ENCODE measurements at regions not wholly inside any gene's neighbourhood (a gene's known extent, or its start where the extent isn't known, plus 50 kb on each side); places are given as distances from the start of the nearest gene placed in this dataset.

DNA sequence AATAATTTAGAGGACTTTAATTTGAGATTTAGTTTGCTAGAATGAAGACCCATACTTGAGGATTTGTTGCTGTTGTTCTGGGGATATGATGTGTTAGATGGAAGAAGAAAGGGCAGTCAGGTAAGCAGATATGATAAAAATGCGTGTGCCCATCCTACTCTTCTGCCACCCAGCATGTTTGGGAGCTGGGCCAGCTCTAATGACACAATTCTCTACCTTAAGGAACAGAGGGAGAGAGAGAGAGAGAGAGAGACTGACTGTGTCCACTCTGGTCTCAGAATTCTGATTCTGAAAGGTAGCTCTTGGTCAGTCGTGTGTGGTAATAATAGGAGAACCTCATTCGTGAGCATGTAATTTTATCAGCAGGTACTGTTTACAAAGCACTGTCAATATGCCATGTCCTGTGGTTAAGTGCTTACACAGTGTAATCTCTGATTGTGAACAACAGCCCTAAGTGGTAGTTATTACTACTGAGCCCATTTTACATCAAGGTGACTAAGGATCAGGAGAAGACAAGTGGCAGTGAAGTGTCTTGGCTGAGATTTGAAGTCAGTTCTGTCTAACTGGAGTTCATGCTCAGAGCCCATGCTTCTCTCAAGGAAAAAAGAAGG is 307.4 kb upstream of the SEMA6A start:
- no peak overlapping the region for H3K4me3 ChIP-seq (ENCODE audit: low read length)
- H3K4me2 ChIP-seq (ENCODE audit: low read length), result peak overlapping the region; percentile 39; the same call in 1 of the 2 replicates
- H3K27ac ChIP-seq (ENCODE audit: low read depth, low read length), result no peak overlapping the region
- H3K27me3 ChIP-seq (ENCODE audit: control insufficient read depth, low read length), result no peaks in the 10 kb centered on the region
- no peaks in the 10 kb centered on the region for H4K20me1 ChIP-seq (ENCODE audit: control insufficient read depth, insufficient read depth, low read depth, low read length)
- peaks cover 5% of the 10 kb centered on the region; the same call in 1 of the 2 replicates for H3K9me3 ChIP-seq (ENCODE audit: control insufficient read depth, insufficient read depth, low read length)
- peaks cover 56% of the 10 kb centered on the region for H3K4me1 ChIP-seq (ENCODE audit: control insufficient read depth, low read length)
- peaks cover 4% of the 10 kb centered on the region; the same call in 1 of the 2 replicates for H3K36me3 ChIP-seq (ENCODE audit: control insufficient read depth, low read length)
- H3K9me2 ChIP-seq (replicated peaks; ENCODE audit: control insufficient read depth, low read length), result no peaks in the 10 kb centered on the region
- no peak for TF ChIP-seq EZH2phosphoT487 (IDR thresholded peaks at IDR 0.05; ENCODE audit: borderline replicate concordance, low read length)
- TF ChIP-seq, protein P1, sequence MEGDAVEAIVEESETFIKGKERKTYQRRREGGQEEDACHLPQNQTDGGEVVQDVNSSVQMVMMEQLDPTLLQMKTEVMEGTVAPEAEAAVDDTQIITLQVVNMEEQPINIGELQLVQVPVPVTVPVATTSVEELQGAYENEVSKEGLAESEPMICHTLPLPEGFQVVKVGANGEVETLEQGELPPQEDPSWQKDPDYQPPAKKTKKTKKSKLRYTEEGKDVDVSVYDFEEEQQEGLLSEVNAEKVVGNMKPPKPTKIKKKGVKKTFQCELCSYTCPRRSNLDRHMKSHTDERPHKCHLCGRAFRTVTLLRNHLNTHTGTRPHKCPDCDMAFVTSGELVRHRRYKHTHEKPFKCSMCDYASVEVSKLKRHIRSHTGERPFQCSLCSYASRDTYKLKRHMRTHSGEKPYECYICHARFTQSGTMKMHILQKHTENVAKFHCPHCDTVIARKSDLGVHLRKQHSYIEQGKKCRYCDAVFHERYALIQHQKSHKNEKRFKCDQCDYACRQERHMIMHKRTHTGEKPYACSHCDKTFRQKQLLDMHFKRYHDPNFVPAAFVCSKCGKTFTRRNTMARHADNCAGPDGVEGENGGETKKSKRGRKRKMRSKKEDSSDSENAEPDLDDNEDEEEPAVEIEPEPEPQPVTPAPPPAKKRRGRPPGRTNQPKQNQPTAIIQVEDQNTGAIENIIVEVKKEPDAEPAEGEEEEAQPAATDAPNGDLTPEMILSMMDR (IDR thresholded peaks at IDR 0.05; ENCODE audit: low read depth, low read length, poor library complexity, severe bottlenecking), result no peak
- H3K79me2 ChIP-seq (ENCODE audit: control insufficient read depth, low read length), result no peaks in the 10 kb centered on the region
- H3F3A ChIP-seq (ENCODE audit: control insufficient read depth, insufficient read depth), result no peaks in the 10 kb centered on the region

DNA sequence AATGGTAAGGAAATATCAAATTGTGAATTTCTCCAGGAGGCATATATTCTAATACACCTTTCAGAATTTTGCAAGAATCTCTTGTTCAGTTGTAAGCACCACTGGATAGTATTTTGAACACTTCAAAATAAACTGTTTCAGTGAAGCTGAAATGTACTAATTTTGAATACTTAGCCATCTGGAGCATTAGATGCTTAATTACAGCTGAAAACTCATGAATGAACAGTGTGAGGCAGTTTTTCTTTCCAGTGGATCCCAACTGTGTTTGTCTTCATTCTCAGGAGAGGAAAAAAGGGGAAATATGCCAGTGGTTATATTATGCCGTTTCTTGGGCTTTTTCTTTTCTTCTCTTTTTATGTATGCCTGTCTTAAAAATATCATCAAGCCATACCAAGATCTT is 306.0 kb upstream of the SEMA6A start:
- peaks cover 41% of the 10 kb centered on the region for H3K4me1 ChIP-seq (ENCODE audit: control insufficient read depth, low read length)
- no peaks in the 10 kb centered on the region for H3K27me3 ChIP-seq (ENCODE audit: control insufficient read depth, low read length)
- H4K20me1 ChIP-seq (ENCODE audit: control insufficient read depth, insufficient read depth, low read depth, low read length), result no peaks in the 10 kb centered on the region
- H3K4me2 ChIP-seq (ENCODE audit: low read length), result peak overlapping the region; percentile 39
- H3K4me3 ChIP-seq (ENCODE audit: low read length), result peak overlapping the region; percentile 16; the same call in 1 of the 2 replicates
- H3K36me3 ChIP-seq (ENCODE audit: control insufficient read depth, low read length), result peaks cover 4% of the 10 kb centered on the region; the same call in 1 of the 2 replicates
- H3K9me3 ChIP-seq (ENCODE audit: control insufficient read depth, insufficient read depth, low read length), result peaks cover 5% of the 10 kb centered on the region; the same call in 1 of the 2 replicates
- H3K79me2 ChIP-seq (ENCODE audit: control insufficient read depth, low read length), result no peaks in the 10 kb centered on the region
- TF ChIP-seq EZH2phosphoT487 (IDR thresholded peaks at IDR 0.05; ENCODE audit: borderline replicate concordance, low read length), result no peak
- TF ChIP-seq, protein P1 (IDR thresholded peaks at IDR 0.05; ENCODE audit: low read depth, low read length, poor library complexity, severe bottlenecking), result no peak
- no peaks in the 10 kb centered on the region for H3F3A ChIP-seq (ENCODE audit: control insufficient read depth, insufficient read depth)
- H3K27ac ChIP-seq (ENCODE audit: low read depth, low read length), result 0 out of 2 replicates have a peak overlapping the region, but pooled peaks have one; percentile 0
- H3K9me2 ChIP-seq (replicated peaks; ENCODE audit: control insufficient read depth, low read length), result no peaks in the 10 kb centered on the region

DNA sequence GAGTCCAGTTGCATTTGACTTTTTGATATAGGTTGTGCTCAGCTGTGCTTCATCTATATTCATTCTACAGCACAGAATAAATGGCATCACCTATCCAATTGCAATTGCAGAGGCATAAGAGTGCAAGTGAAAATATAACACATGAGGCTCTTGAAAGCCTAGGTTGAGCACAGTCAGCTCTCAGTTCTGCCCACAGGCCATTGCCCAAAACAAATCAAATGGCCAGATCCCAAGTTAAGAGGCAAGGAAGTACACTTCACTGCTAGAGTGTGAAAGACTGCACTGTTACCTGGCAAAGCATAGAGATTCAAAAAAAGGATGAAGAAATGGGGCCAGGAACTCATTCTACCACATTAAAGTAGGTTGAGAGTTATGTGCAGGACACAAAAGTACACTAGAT is 305.5 kb upstream of the SEMA6A start:
- H3K9me3 ChIP-seq (ENCODE audit: control insufficient read depth, insufficient read depth, low read length), result peaks cover 5% of the 10 kb centered on the region; the same call in 1 of the 2 replicates
- H3K4me1 ChIP-seq (ENCODE audit: control insufficient read depth, low read length), result peaks cover 37% of the 10 kb centered on the region
- peak overlapping the region; percentile 16; the same call in 1 of the 2 replicates for H3K4me3 ChIP-seq (ENCODE audit: low read length)
- no peaks in the 10 kb centered on the region for H4K20me1 ChIP-seq (ENCODE audit: control insufficient read depth, insufficient read depth, low read depth, low read length)
- peak overlapping the region; percentile 39 for H3K4me2 ChIP-seq (ENCODE audit: low read length)
- no peaks in the 10 kb centered on the region for H3K79me2 ChIP-seq (ENCODE audit: control insufficient read depth, low read length)
- no peaks in the 10 kb centered on the region for H3F3A ChIP-seq (ENCODE audit: control insufficient read depth, insufficient read depth)
- peaks cover 4% of the 10 kb centered on the region; the same call in 1 of the 2 replicates for H3K36me3 ChIP-seq (ENCODE audit: control insufficient read depth, low read length)
- H3K27ac ChIP-seq (ENCODE audit: low read depth, low read length), result no peak overlapping the region
- no peaks in the 10 kb centered on the region for H3K9me2 ChIP-seq (replicated peaks; ENCODE audit: control insufficient read depth, low read length)
- H3K27me3 ChIP-seq (ENCODE audit: control insufficient read depth, low read length), result no peaks in the 10 kb centered on the region
- no peak for TF ChIP-seq EZH2phosphoT487 (IDR thresholded peaks at IDR 0.05; ENCODE audit: borderline replicate concordance, low read length)
- TF ChIP-seq, protein P1 (IDR thresholded peaks at IDR 0.05; ENCODE audit: low read depth, low read length, poor library complexity, severe bottlenecking), result no peak
